ENCODE measurements at regions not wholly inside any gene's neighbourhood (a gene's known extent, or its start where the extent isn't known, plus 50 kb on each side); places are given as distances from the start of the nearest gene placed in this dataset.

GRCh38 chr12:41802803-41803202, 341.9 kb downstream of the GXYLT1 start:
- Histone ChIP-seq H4K20me1 (ENCODE audit: low read length) (no peaks in the 10 kb centered on the region), H3K36me3 (ENCODE audit: low read depth, low read length) (no peaks in the 10 kb centered on the region), H3K4me3 (ENCODE audit: low read length) (no peak overlapping the region), H3K9ac (ENCODE audit: low read length) (no peak overlapping the region), H3K9me3 (ENCODE audit: low read length) (no peaks in the 10 kb centered on the region), H3K9me2 (replicated peaks; ENCODE audit: low read length) (no peaks in the 10 kb centered on the region), H3F3A (ENCODE audit: low read length, unreplicated experiment) (no peaks in the 10 kb centered on the region), H2AFZ (ENCODE audit: low read length) (no peak overlapping the region), H3K79me2 (ENCODE audit: low read length) (no peaks in the 10 kb centered on the region), H3K4me1 (ENCODE audit: insufficient read depth, low read length) (no peaks in the 10 kb centered on the region), H3K27me3 (ENCODE audit: low read length) (peaks cover 25% of the 10 kb centered on the region), H3K27ac (ENCODE audit: low read length) (no peak overlapping the region), H3K4me2 (ENCODE audit: low read length) (no peak overlapping the region)
- ATAC-seq (no peak), DNase-seq (no peak)
- TF ChIP-seq CTCF (conservative IDR thresholded peaks at IDR 0.05; ENCODE audit: low read depth, low read length) (no peak), EZH2phosphoT487 (IDR thresholded peaks at IDR 0.05; ENCODE audit: borderline replicate concordance, low read length) (no peak), EZH2 (IDR thresholded peaks at IDR 0.05; ENCODE audit: low read length, unreplicated experiment) (no peak)
- intact Hi-C loops (cut with micrococcal nuclease): no loop called here
- POLR2A ChIA-PET (ENCODE audit: unreplicated experiment): no interaction called here
- BruUV-seq (replicated peaks): no TSS peak
- CTCF ChIA-PET: no interaction called here

- Histone ChIP-seq H2AFZ (ENCODE audit: low read length) (no peak overlapping the region), H3F3A (ENCODE audit: low read length, unreplicated experiment) (no peaks in the 10 kb centered on the region), H3K27ac (ENCODE audit: low read length) (no peak overlapping the region), H3K79me2 (ENCODE audit: low read length) (no peaks in the 10 kb centered on the region), H3K9me2 (replicated peaks; ENCODE audit: low read length) (no peaks in the 10 kb centered on the region), H3K4me1 (ENCODE audit: insufficient read depth, low read length) (no peaks in the 10 kb centered on the region), H3K27me3 (ENCODE audit: low read length) (peaks cover 40% of the 10 kb centered on the region), H3K4me2 (ENCODE audit: low read length) (no peak overlapping the region), H4K20me1 (ENCODE audit: low read length) (no peaks in the 10 kb centered on the region), H3K9ac (ENCODE audit: low read length) (no peak overlapping the region), H3K36me3 (ENCODE audit: low read depth, low read length) (no peaks in the 10 kb centered on the region), H3K4me3 (ENCODE audit: low read length) (no peak overlapping the region), H3K9me3 (ENCODE audit: low read length) (no peaks in the 10 kb centered on the region)
- no TSS peak for BruUV-seq (replicated peaks)
- DNase-seq (no peak), ATAC-seq (no peak)
- POLR2A ChIA-PET (ENCODE audit: unreplicated experiment): no interaction called here
- intact Hi-C loops (cut with micrococcal nuclease): no loop called here
- CTCF ChIA-PET: no interaction called here
- TF ChIP-seq EZH2phosphoT487 (IDR thresholded peaks at IDR 0.05; ENCODE audit: borderline replicate concordance, low read length): no peak
- TF ChIP-seq EZH2 (IDR thresholded peaks at IDR 0.05; ENCODE audit: low read length, unreplicated experiment): no peak
- no peak for TF ChIP-seq CTCF (conservative IDR thresholded peaks at IDR 0.05; ENCODE audit: low read depth, low read length)
Measured at GRCh38 chr12:41801261-41801660, 343.4 kb downstream of the GXYLT1 start.

- Histone ChIP-seq H3K36me3 (ENCODE audit: low read depth, low read length) (no peaks in the 10 kb centered on the region), H2AFZ (ENCODE audit: low read length) (no peak overlapping the region), H3K4me3 (ENCODE audit: low read length) (no peak overlapping the region), H3K9ac (ENCODE audit: low read length) (no peak overlapping the region), H3K4me1 (ENCODE audit: insufficient read depth, low read length) (no peaks in the 10 kb centered on the region), H4K20me1 (ENCODE audit: low read length) (no peaks in the 10 kb centered on the region), H3F3A (ENCODE audit: low read length, unreplicated experiment) (no peaks in the 10 kb centered on the region), H3K4me2 (ENCODE audit: low read length) (no peak overlapping the region), H3K79me2 (ENCODE audit: low read length) (no peaks in the 10 kb centered on the region), H3K9me3 (ENCODE audit: low read length) (no peaks in the 10 kb centered on the region), H3K9me2 (replicated peaks; ENCODE audit: low read length) (no peaks in the 10 kb centered on the region), H3K27me3 (ENCODE audit: low read length) (peaks cover 50% of the 10 kb centered on the region), H3K27ac (ENCODE audit: low read length) (no peak overlapping the region)
- intact Hi-C loops (cut with micrococcal nuclease): no loop called here
- POLR2A ChIA-PET (ENCODE audit: unreplicated experiment): no interaction called here
- CTCF ChIA-PET: no interaction called here
- no TSS peak for BruUV-seq (replicated peaks)
- no peak for ATAC-seq
- DNase-seq: no peak
- TF ChIP-seq EZH2 (IDR thresholded peaks at IDR 0.05; ENCODE audit: low read length, unreplicated experiment): no peak
- no peak for TF ChIP-seq EZH2phosphoT487 (IDR thresholded peaks at IDR 0.05; ENCODE audit: borderline replicate concordance, low read length)
- TF ChIP-seq CTCF (conservative IDR thresholded peaks at IDR 0.05; ENCODE audit: low read depth, low read length): no peak
Measured at GRCh38 chr12:41799671-41800070, 345.0 kb downstream of the GXYLT1 start.

Data from PC-3 (cell line).